CD4-positive, alpha-beta T cell treated with Interleukin-15 for 1 hour (primary cell): ENCODE measurements at regions not wholly inside any gene's neighbourhood (a gene's known extent, or its start where the extent isn't known, plus 50 kb on each side); places are given as distances from the start of the nearest gene placed in this dataset.

Experiments
- DNase-seq: peaks from one replicate; pipeline ENCODE4 v3.0.0-alpha.2; 2020

DNA sequence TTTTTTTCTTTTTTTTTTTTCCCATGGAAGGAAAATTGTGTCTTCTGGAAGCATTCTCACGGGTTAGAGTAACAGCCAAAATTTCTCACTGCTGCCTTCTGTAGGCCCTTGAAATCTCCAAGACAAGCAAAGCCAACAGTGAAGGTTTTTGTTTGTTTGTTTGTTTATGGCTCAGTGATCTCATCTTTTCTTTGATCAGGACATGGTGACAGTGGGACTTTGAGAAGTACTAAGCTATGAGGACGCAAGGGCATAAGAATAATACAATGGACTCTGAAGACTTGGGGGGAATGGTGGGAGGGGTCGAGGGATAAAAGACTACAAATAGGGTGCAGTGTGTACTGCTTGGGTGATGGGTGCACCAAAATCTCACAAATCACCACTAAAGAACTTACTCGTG, 419.4 kb downstream of the PTPRC start:
- DNase-seq = no peak

DNA sequence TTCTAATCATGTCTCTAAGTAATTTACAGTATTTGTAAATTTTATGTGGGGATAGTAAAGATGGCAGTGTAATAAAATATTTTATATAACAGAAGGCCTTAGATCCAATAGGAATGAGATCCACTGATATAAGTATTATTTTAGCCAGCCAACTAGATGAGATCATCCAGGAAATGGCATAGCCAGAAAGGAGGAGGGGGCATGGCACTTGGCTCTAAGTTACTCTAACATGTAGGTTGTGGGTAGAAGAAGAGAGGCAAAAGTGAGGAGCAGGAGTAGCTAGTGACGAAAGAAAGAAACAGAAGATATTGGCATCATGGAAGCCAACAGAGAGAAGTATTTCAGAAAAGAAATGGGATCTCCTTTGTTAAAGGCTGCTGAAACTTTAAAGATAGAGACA, 426.1 kb downstream of the PTPRC start:
- no peak for DNase-seq

DNA sequence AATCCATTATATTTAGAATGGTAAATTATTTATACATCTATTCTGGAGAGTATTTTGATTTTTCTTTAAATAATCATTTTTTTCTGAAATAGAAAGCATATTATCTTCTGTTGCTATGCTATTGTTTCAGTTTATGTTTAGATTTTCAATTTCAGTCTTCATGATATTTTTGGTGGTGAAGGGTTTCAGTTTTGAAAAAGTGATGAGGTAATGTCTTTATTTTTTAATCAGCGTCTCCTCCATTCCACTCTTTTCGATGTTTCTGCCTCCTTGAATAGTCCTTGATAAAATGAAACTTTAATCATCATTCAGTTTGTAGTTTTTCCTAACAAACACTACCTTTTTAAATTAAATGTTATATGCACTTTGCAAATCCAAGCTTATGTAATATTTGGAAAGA, 428.6 kb downstream of the PTPRC start:
- no peak for DNase-seq

DNA sequence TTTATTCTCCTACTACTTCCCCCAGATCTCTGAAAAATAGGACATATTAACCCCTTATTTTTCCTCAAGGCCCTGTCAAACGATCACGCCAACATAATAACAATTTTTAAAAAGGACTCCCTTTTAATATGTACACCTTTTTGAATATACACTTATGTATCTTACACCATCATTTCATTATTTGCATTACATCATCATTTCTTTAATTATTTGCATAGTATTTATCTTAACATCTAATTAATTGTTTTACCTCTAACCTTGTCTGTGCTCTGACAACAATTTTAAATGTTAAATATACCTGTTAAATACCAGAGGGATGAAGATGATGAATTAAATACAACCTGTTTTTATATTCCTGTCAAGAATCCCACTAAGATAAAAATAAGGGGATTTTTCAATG, 432.2 kb downstream of the PTPRC start:
- no peak for DNase-seq

DNA sequence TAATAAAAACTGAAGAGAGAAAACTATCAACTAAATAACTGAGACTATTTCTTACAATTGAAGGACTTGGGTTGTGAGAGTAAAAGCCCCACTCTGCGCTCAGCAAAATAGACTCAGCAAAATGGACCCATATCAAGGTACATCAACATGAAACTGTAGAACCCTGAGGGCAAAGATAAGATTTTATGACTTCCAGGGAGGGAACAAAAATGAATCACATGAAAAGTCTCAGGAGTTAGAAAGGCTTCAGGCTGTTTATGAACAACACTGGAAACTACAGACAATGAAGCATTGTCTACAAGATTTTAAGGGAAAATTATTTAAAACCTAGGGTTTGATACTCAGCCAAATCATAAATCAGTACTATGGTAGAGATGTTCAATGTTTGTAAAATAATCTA, 434.3 kb downstream of the PTPRC start:
- no peak for DNase-seq

DNA sequence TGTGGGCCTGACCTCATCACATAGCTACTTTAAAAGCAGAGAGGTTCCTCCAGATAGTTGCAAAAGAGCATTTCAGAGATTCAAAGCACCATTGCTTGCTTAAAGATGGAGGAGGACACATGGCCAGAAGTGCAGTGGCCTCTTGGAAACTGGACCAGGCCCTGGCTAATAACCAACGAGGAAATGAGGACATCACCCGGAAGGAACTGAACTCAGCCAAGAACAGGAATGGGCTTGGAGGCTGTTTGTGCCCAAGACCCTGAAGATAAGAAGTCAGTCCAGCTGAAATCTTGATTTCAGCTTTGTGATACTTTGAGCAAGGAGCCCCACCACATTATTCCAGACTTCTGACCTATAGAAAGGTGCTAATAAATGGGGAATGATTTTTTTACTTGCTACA, 437.0 kb downstream of the PTPRC start:
- DNase-seq = no peak

DNA sequence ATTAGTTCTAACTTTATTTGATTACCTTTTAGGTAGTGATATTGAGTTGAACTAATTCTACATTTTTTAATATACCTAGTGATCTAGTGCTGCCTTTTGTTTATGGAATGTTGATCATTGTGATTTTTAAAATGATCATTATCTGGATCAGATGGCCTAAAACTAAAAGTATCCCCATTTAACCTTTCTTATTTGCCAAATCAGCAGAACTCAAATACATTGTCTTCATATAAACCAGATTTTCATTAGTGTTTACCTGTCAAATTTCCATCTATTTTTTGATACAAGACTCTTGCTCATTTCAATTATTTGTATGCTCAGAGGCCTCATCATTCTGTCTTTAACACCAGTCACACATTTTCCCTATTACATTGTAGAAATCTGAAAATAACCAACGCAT, 441.2 kb downstream of the PTPRC start:
- DNase-seq = no peak

DNA sequence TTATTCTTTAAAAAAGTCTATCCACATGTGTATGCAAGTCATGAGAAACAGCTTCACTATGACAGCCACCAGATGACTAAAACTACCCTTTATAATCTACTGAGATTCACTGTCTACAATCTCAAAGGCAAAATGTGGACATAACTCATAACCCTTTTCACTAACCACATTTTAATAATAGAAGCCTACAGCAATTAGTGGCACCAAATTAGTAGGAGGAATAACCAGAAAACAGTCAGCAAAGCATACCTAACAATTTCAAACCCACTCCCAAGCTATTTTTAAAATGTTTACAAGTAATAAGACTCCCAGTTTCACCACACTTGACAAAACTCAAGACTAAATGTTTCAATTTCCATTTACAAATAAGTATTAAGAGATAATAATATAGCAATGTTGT, 442.9 kb downstream of the PTPRC start:
- DNase-seq = no peak

DNA sequence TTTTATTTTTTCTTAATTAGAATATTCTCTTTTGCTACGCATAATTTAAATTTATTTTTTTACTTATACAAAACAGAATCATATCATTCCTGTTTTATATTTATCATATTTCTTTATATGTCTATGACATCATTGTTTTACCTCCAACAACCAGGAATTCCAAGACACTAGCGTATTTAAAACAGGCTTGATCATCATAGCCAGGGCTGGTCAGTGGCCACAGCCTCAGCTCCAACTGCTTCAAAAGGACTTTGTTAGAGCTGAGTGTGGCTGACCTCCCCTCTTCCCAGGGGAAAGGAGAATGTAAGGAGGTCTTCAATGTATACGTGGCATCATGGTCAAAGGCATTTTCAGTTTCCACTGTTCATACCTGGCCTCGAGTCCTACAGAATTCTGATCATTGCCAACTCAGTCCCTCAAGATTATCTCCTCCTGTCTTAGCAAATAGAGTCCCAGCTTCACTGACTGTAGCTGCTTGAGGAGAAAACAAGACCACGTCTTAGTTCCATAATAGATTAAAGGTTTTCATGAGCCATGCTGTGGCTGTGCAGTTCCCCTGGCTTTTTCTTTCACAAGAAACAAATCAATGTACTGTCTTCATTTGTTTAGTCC, 444.0 kb downstream of the PTPRC start:
- no peak for DNase-seq

DNA sequence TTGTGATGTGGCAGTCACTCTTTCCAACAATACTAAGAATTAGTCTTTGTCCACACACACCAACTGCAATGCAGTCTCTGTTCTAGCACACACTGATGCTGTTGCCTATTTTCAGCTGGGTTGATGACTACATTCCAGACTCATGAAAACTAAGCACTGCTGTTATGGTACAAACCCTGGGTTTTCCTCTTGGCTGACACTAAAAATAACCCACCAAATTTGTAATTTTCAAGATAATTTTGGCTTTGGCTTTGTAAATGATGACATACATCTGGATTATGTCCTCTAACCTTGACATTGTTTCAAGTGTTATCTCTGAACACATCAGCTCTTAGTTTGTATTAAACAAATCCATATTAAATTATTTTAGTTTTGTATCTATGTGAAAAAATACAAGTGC, 444.8 kb downstream of the PTPRC start:
- DNase-seq = no peak

DNA sequence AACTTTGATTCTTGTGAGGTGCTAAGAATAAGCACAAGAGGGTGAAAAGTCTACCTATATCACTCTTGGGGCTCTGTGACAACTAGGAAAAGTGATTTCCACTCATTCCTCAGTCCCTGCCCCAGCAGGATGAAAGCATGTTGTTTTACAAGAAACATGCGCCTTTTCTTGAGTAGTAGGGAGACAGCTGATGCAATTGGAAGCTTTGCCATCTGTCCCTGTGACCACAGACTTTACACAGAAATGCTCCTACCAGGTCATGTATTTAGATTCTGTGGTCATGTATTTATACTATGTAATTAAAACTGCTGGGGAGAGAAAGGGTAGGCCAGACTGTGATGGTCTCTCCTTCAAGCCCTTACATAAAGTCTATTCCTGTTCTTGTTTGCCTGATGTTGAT, 445.5 kb downstream of the PTPRC start:
- DNase-seq = no peak

DNA sequence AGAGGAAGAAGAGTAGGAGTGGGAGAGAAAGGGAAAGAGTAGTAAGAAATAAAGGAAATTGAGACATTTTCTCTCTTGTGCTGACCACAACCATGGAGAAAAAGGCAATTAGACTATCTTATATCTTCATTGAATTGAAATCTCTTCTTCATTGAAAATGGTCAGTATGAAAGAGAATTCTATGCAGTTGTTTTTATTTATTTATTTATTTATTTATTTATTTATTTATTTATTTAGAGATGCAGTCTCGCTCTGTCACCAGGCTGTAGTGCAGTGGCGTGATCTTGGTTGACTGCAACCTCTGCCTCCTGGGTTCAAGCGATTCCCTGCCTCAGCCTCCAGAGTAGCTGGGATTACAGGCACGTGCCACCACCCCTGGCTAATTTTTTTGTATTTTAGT, 447.1 kb downstream of the PTPRC start:
- no peak for DNase-seq

DNA sequence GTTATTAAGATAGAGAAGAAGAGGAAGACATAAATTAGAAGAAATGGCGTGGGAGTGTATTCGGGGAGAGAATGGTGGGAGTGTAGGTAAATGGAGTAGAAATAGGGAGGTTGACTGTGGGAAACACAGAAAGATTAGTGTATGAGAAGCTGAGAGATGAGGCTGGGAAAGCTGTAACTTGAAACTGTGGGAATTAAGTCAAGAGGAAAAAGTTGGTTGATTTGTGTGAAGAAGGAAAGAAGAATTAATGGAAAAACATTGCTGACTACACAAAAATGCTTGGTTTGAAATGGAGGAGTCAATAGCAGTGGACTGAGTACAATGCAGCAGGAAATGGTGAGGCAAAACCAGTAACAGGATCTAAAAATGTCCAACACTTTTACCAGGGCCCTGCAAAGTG, 448.3 kb downstream of the PTPRC start:
- DNase-seq = no peak

DNA sequence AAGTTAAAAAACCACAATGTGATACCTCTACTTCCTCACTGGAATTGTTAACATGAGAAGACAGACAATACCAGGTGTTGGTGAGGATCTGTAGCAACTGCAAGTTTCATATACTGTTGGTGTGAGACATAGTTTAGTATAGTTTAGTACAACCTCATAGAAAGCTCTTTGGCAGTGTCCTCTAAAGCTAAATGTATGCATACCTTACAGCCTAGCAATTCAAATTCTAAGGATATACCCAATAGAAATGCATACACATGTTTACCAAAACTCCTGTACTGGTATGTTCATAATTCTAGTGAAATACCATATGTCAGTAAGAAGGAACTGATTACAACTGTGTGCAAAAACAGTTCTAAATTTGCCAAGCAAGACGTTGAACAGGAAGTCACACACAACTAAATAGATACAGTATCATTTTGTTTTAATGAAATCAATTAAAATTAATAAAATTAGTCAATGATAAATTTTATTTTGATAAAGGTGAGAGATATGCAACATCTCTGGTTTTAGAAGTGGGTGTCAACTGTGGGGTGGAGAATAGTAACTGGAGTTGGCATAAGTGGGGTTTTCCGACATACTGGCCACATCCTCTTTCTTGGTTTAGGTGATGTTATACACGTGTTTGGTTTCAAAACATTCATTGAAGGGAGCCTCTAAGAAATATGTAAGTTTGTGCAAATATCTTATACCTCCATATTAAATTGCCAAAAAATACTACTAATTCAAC, 450.7 kb downstream of the PTPRC start:
- peak; percentile 52 for DNase-seq

DNA sequence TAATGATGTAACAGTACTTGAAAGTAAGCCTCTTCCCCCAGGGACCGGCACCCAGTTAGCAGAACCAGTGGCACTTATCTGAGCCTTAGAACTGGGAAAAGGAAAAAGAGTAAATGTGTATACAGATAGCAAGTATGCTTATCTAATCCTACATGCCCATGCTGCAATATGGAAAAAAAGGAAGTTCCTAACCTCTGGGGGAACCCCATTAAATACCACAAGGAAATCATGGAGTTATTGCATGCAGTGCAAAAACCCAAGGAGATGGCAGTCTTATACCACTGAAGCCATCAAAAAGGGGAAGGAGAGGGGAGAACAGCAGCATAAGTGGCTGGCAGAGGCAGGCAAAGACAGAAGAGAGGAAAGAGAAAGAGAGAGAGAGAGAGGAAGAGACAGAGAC, 456.8 kb downstream of the PTPRC start:
- peak; percentile 33 for DNase-seq

DNA sequence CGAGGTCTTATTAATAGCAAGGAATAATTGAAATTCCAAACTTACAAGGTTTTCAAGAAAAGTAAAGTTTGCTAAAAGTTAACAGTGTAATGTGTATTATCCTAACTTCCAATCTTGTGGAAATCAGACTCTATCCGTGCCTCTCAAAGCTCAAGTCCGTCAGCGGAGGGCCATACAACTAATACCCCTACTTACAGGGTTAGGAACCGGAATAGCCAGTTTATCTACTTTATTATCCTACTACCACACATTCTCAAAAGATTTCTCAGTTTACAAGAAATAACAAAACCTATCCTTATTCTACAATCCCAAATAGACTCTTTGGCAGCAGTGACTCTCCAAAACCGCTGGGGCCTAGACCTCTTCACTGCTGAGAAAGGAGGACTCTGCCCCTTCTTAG, 457.8 kb downstream of the PTPRC start:
- no peak for DNase-seq

DNA sequence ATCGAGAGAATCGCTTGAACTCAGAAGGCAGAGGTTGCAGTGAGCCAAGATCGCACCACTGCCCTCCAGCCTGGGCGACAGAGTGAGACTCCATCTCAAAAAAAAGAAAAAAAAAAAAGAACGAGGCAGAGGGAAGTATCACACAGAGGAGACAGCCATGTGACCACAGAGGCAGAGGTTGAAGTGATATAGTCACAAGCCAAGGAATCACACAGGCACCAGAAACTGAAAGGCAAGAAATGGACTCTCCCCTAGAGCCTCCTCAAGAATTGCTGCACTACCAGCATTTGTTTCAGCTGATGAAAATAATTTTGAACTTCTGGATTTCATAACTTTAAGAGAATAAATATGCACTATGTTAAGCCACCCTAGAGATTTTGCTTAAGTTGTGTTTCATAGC, 459.6 kb downstream of the PTPRC start:
- no peak for DNase-seq

DNA sequence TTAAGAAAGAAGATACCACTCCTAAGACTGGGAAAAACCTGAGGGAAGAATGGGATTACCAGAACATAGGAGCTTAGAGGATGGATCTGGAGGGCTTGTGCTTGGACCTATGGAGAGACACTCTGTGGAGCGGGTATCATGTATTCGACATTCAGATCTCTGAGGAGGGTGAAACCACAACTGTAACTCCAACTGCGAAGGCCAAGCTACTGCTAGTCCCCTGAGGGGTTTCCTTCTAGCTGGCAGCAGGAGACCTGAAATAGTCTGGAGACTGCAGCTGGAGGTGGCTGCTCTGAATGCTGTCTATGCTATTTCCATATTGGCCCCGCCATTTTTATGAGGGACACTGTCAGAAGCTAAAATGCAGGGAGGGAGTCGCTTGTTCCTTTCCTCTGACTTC, 462.3 kb downstream of the PTPRC start:
- no peak for DNase-seq

DNA sequence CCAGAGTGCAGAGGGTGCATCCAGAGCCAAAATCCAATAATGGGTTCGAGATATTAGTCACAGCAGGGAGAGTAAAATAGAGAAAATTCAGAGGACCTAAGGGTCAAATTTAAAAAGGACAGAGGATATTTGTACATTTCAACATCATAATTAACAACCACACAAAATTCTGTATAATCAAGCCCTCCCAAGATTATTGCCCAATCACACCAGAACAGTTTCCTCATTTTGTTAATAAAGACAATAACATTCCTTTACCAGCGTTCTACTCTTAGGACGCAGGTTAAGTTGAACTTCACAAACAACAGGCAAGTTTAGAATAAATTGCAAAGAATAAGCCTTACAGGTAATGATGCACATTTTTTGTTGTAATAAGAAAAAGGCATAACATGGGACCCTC, 462.8 kb downstream of the PTPRC start:
- no peak for DNase-seq

DNA sequence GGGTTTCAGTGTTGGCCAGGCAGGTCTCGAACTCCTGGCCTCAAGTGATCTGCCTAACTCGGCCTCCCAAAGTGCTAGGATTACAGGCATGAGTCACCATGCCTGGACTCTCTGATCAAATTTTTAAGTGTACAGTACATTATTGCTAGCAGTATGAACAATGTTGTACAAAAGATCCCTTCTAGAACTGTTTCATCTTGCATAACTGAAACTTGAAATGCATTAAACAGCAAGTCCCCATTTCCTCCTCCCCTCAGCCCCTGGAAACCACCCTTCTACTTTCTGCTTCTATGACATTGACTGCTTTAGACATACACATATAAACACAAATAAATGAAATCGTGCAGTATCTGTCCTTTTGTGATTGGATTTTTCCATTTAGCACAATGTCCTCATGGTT, 463.4 kb downstream of the PTPRC start:
- DNase-seq = no peak

DNA sequence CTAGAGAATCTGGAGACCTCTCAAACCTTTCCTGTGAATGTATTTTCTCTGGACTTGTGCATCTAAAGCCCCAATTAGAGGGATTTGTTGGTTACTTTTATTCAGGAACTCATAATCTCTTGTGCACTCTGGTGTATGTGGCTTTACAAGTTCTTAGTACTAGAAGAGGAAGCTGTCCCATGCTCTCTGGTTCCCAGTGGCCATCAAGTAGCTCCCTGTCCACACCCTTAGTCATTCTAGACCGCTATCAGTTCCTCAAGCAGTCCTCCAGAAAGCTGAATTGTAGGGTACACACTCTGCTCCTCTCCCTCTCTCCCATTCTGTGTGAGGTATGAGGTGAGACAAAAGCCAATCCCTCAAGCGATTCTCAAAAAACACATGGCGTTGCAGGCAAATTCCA, 470.3 kb downstream of the PTPRC start:
- no peak for DNase-seq

DNA sequence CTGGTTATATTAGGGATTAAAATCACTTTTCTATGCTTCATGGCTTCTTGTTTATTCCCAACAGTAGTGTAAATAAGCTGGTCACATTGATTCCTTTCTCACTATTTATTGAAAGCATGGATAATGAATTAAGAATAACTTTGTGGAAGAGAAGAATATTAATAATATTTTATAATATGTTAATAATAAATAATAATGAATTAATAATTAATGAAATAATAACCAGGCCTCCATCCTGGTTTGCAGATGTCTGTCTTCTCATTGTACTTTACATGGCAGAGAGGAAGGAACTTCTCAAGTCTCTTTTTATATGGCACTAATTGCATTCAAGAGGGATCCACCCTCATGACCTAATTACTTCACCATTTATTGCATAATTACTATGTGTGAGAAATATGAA, 473.5 kb downstream of the PTPRC start:
- DNase-seq = no peak

DNA sequence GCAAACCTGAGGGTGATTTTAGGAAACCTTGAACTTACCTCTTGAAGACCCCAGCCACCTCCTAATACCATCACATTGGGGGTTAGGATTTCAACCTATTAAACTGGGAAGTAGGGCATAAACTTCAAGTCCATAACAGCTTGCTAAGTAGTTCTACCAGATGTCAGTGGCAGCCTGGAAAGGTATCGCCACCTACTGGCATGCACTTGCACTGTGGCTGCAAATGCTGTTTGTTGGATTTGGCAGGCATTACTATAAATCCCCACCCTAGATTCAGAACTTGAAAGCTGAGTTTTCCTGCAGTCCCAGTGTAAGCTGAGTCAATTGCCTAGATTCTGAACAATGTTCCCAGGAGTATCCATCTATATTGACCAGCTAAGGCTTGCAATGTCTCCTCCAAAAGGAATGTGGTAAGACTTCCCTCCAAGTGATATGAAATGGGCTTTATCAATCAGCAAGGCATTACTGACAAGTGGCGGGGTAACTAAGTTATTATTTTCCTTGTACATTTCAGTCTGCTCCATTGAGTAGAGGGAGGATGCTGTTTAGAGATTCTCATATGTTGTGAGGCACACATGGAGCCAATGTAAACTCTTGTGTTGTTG, 474.5 kb downstream of the PTPRC start:
- DNase-seq = peak; percentile 63

DNA sequence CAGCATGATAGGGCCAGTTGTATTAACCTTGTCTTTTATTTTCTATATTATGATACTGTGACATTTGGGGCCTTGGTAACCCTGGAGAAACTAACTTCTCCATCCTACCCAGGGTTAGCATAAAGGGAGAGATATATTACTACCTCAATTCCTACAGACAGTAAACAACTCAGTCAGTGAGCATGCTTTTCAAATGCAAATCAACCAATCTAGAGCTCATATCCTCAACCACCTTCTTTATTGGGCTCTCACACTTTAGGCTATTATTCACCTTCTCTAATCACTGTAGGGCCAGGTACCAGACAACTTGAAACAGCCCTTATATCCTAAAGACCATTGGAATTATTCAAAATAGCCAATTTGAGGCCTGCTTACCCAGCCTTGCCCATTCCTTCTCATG, 477.6 kb downstream of the PTPRC start:
- no peak for DNase-seq

DNA sequence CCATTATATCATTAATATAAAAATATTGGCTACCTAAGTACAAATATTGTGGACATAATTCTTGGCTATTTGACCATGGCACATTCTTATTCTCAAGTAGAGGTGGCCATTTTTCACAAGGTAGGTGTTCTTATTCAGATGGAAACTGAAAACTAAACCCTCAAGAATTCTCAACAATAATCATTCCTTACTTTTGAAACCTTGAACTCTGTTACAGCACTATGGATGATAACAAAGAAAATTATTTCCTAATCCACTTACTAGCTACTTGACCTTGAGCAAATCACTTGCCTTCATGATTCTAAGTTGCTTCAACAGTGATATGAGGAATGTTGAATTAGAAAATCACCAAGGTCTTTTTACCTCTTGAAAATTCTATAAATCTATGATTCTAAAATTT, 482.2 kb downstream of the PTPRC start:
- no peak for DNase-seq
